ENCODE measurements at regions not wholly inside any gene's neighbourhood (a gene's known extent, or its start where the extent isn't known, plus 50 kb on each side); places are given as distances from the start of the nearest gene placed in this dataset.
"Not testable (repeated sequence)": the region's sequence is repeated elsewhere in the genome, so short reads cannot be mapped to it uniquely, and the experiment has no call there.

- in situ Hi-C loops (cut with MboI; ENCODE audit: low sequenced_read_pairs) = no loop called here
These were observed 388.0 kb upstream of the LMCD1 start for GRCh38 chr3:8113626-8114025.

- in situ Hi-C loops (cut with MboI; ENCODE audit: low sequenced_read_pairs) = no loop called here
These were observed 372.9 kb upstream of the LMCD1 start for GRCh38 chr3:8128686-8129085.

GRCh38 chr3:8136553-8136952 lies 365.1 kb upstream of the LMCD1 start:
- in situ Hi-C loops (cut with MboI; ENCODE audit: low sequenced_read_pairs) = no loop called here

- in situ Hi-C loops (cut with MboI; ENCODE audit: low sequenced_read_pairs) = no loop called here
These were observed 358.4 kb upstream of the LMCD1 start for GRCh38 chr3:8143186-8143585.

GRCh38 chr3:8145661-8146060 lies 356.0 kb upstream of the LMCD1 start:
- in situ Hi-C loops (cut with MboI; ENCODE audit: low sequenced_read_pairs) = no loop called here

GRCh38 chr3:8147711-8148110 lies 353.9 kb upstream of the LMCD1 start:
- in situ Hi-C loops (cut with MboI; ENCODE audit: low sequenced_read_pairs) = no loop called here

- in situ Hi-C loops (cut with MboI; ENCODE audit: low sequenced_read_pairs) = no loop called here
These were observed 348.7 kb upstream of the LMCD1 start for GRCh38 chr3:8152821-8153418.

GRCh38 chr3:8153800-8154199 lies 347.8 kb upstream of the LMCD1 start:
- in situ Hi-C loops (cut with MboI; ENCODE audit: low sequenced_read_pairs) = no loop called here

GRCh38 chr3:8154617-8155016 lies 347.0 kb upstream of the LMCD1 start:
- in situ Hi-C loops (cut with MboI; ENCODE audit: low sequenced_read_pairs) = no loop called here

GRCh38 chr3:8156138-8156537 lies 345.5 kb upstream of the LMCD1 start:
- in situ Hi-C loops (cut with MboI; ENCODE audit: low sequenced_read_pairs) = no loop called here

- in situ Hi-C loops (cut with MboI; ENCODE audit: low sequenced_read_pairs) = no loop called here
These were observed 344.8 kb upstream of the LMCD1 start for GRCh38 chr3:8156831-8157230.

GRCh38 chr3:8157640-8158039 lies 344.0 kb upstream of the LMCD1 start:
- in situ Hi-C loops (cut with MboI; ENCODE audit: low sequenced_read_pairs) = no loop called here

- in situ Hi-C loops (cut with MboI; ENCODE audit: low sequenced_read_pairs) = no loop called here
These were observed 337.5 kb upstream of the LMCD1 start for GRCh38 chr3:8164145-8164544.

GRCh38 chr3:8166014-8166413 lies 335.6 kb upstream of the LMCD1 start:
- in situ Hi-C loops (cut with MboI; ENCODE audit: low sequenced_read_pairs) = no loop called here

GRCh38 chr3:8170971-8171508 lies 330.6 kb upstream of the LMCD1 start:
- in situ Hi-C loops (cut with MboI; ENCODE audit: low sequenced_read_pairs) = no loop called here

GRCh38 chr3:8173892-8174291 lies 327.7 kb upstream of the LMCD1 start:
- in situ Hi-C loops (cut with MboI; ENCODE audit: low sequenced_read_pairs) = no loop called here

GRCh38 chr3:8176759-8177483 lies 324.7 kb upstream of the LMCD1 start:
- in situ Hi-C loops (cut with MboI; ENCODE audit: low sequenced_read_pairs) = not testable (repeated sequence)

GRCh38 chr3:8178516-8178915 lies 323.1 kb upstream of the LMCD1 start:
- in situ Hi-C loops (cut with MboI; ENCODE audit: low sequenced_read_pairs) = not testable (repeated sequence)

GRCh38 chr3:8182904-8183303 lies 318.7 kb upstream of the LMCD1 start:
- in situ Hi-C loops (cut with MboI; ENCODE audit: low sequenced_read_pairs) = no loop called here

GRCh38 chr3:8183627-8184026 lies 318.0 kb upstream of the LMCD1 start:
- in situ Hi-C loops (cut with MboI; ENCODE audit: low sequenced_read_pairs) = no loop called here

GRCh38 chr3:8186213-8186612 lies 315.4 kb upstream of the LMCD1 start:
- in situ Hi-C loops (cut with MboI; ENCODE audit: low sequenced_read_pairs) = no loop called here

GRCh38 chr3:8187996-8188395 lies 313.6 kb upstream of the LMCD1 start:
- in situ Hi-C loops (cut with MboI; ENCODE audit: low sequenced_read_pairs) = no loop called here

- in situ Hi-C loops (cut with MboI; ENCODE audit: low sequenced_read_pairs) = no loop called here
These were observed 312.6 kb upstream of the LMCD1 start for GRCh38 chr3:8189051-8189450.

Data from hTERT RPE-1 (cell line).